Skeletal muscle cell (primary cell): ENCODE measurements at regions not wholly inside any gene's neighbourhood (a gene's known extent, or its start where the extent isn't known, plus 50 kb on each side); places are given as distances from the start of the nearest gene placed in this dataset.
"Not testable (repeated sequence)": the region's sequence is repeated elsewhere in the genome, so short reads cannot be mapped to it uniquely, and the experiment has no call there.

ENCODE experiments used
- DNase-seq: peaks from one replicate; pipeline ENCODE4 v3.0.0-alpha.2; 2010; ENCODE audit warnings: low read depth
- H3K4me3 ChIP-seq: 2 replicates; pipeline ENCODE4 v1.5.1; 2011; ENCODE audit warnings: low read depth, mild to moderate bottlenecking, control low read depth, low read length, moderate library complexity

DNA sequence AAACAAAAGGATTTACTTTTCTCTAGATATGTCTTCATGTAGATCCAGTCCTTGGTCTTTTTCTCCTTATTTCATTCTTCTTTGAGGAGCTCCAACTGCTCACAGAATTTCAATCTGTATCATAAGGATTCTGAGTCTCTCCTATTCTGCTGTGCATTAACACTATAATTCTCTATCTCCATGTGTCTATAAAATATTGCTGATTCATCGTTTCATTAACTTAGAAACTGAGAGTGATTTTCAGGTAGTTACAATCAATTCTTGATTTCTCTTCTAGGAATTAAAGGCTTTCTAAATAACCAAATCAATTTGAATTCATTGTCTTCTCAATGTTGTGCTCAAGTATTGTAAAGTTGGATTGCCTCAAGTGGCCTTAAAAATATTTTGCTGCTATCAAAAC is 651.5 kb upstream of the CADM2 start:
- H3K4me3 ChIP-seq = no peak overlapping the region
- DNase-seq = no peak

DNA sequence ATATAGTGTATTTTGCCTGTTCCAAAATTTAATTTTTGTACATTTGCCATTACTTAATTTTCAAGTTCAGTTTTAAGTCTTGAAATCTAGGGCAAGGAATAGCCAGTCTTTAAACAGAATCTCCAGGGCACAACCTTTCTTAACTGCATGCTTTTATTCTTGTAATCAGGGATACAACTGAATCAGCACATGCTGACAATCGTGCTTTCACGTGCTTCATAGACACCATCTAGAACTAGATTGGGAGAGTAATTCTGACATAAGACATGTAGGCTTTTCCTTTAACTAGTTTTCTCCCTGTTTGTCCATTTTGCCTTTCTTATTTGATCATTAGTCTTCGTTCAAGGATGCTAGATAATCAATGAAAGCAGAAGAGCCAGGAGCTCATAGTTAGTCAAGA is 650.4 kb upstream of the CADM2 start:
- DNase-seq = no peak
- no peak overlapping the region for H3K4me3 ChIP-seq

GRCh38 chr3:84318273-84318809 is 640.4 kb upstream of the CADM2 start:
- H3K4me3 ChIP-seq = no peak overlapping the region
- no peak for DNase-seq

- H3K4me3 ChIP-seq, DNase-seq: not testable (repeated sequence)
These were observed 593.1 kb upstream of the CADM2 start for GRCh38 chr3:84365563-84366278.
